Esophagus mucosa (tissue), 1 donor: ENCODE measurements at regions not wholly inside any gene's neighbourhood (a gene's known extent, or its start where the extent isn't known, plus 50 kb on each side); places are given as distances from the start of the nearest gene placed in this dataset.

Experiments used
- ATAC-seq: fragments of 200-7000 bp; cut with Tn5 transposase; one replicate; pipeline ENCODE4 v1.9.1; 2020
- donor health status: DM: yes; HTN: yes; CAD: no.

DNA sequence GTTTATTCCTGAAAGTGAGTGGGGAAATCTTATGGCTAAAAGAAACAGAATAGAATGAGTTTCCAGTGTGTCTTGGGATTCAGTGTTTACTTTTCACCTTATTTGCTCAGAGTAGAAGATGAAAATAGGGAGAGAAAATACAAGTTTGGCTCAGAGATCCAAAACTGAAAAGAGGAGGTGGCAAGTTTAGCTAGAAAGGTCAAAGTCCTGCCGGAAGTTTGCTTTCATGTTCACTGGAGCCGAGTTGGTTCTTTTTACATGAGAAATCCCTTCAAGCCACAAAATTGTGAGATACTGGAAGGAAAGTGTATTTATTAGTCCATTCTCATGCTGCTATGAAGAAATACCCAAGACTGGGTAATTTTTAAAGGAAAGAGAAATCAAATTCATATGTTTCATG lies 604.6 kb downstream of the MRPL39 start:
- no peak for ATAC-seq

DNA sequence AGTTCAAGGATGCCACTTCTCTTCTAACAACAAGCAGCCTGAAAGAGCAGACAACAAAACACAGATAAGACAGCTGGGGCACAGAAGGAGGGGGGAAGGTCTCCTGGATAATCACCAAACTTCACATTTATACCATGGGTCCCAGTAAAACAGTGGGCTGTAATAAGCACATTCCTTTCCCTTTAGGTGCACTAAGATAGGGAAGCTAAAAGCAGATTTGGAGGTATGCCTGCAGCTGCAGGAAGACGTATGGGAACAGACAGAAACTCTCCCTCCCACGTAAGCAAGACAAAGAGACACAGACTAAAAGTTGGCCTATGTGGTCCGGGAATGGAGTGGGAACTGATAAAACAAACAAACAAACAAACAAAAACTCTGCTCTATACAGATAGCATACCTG lies 612.1 kb downstream of the MRPL39 start:
- no peak for ATAC-seq

DNA sequence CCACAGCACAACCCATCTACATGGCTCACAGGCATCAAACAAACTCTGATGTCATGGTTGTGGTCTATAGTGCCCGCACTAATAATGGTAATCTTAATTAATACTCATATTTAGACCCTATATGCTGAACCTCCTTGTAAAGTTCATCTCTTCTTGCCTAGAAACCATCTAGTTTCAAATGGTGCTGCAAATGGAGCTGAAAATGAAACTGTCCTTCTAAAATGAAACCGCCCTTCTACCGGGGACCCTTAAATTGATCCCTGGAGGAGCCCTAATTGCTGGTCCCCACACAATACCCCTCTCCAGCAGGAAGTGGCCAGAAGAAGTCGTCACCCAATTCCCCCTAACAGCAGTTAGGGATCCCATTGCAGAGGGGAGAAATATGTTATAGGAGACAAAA lies 612.6 kb downstream of the MRPL39 start:
- no peak for ATAC-seq

DNA sequence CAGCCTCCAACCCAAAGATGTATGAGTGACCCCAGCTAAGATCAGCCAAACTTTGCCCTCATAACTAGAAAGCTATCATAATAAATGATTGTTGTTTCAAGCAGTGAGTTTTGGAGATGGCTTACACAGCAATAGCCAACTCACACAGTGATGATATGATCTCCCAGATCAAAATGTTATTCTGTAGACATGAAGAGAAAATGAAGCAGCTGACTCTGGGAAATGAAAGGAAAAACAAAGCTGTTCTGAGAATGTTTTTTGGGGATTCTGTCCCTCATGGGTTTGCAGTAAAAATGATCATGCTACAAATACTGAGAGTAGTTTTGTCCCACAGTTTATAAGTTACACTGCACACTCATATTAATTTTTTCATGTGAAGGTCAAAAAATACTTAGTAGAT lies 617.8 kb downstream of the MRPL39 start:
- ATAC-seq = no peak

DNA sequence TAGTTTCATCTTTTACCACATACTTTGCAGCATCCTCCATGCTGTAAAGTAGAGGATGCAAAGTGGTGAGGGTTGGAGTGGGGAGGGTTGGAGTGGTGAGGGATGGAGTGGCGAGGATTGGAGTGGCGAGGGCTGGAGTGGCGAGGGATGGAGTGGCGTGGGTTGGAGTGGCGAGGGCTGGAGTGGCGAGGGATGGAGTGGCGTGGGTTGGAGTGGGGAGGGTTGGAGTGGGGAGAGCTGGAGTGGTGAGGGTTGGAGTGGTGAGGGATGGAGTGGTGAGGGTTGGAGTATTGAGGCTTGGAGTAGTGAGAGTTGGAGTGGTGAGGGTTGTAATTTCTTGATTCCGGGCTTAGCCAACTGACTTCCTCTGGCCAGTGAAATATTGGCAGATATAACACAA lies 618.3 kb downstream of the MRPL39 start:
- no peak for ATAC-seq

DNA sequence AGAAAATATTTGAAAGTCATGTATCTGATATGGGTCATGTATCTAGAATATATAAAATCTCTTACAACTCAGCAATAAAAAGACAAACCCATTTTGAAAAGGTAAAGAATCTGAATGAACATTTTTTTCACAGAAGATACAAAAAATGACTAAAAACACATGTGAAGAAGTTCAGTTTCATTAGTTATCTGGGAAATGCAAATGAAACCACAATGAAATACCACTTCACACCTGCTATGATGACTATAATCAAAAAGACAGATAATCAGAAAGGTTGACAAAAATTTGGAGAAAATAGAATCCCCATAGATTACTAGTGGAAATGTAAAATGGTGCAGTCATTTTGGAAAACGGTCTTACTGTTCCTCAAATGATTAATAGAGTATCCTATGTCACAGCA lies 631.0 kb downstream of the MRPL39 start:
- no peak for ATAC-seq

DNA sequence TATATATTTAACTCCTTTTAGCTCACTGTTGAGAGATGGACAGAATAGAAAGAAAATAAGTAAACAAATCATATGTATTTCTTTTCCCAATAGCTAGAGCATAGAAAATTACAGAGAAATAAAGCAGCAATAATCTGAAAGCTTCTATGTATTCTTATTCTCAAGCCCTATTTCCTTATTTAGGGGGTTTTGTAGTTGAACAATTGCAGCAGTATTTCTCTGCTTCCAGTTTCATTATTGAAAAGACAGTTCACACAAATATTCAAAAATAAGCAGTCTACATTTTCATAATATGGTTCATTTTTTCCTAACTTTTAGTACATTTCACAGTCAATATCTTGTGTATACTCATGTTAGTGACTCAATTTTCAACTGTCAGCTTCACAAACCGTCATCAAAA lies 638.2 kb downstream of the MRPL39 start:
- ATAC-seq = no peak

DNA sequence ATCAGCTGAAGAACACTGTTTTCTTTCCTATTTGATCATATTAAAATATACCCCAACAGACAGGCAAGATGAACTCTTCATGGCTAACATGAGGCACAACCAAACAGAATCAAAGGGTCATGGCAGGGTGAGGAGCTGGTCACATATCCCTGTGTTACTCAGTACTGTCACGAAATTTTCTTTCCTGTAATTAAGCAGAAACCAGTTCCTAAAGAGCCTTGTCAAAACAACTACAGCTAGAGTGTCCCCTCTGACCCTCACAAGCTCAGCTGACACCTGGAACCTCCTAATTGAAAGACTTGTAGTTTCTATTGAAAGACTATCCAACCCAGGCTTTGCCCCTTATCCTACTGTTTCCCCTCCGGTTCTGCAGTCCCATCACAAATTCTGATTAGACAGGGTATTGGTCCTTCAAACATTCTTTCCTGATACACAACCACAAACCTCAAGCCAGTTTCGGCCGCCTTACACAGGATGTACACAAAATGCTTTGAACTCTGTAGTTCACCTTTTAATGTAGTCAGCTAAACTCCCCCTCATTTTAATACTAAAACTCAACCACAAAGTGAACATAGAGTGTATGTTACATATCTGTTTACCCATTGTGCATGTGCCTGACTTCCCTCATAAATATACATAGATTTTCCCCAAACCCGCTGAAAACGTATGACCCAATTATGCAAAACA lies 651.9 kb downstream of the MRPL39 start:
- peak; percentile 28 for ATAC-seq

DNA sequence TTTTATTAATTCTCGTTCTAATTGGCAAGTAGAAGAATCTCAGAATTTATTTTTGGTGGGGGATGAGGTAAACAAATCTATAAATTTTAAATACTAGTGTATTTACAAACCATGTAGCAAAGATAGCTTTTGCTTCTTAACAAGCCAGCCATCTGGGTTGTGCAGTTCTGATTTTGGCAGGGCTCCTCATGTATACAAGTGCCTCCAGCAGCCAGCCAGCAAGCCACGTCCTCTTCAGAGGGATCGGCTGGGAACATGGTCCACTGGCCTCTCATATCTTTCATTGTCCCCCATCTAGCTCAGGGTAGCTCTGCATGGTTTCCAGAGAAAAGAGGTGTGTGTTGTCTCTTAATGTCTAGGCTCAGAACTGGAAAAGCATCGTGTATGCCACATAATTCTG lies 659.1 kb downstream of the MRPL39 start:
- ATAC-seq = no peak

DNA sequence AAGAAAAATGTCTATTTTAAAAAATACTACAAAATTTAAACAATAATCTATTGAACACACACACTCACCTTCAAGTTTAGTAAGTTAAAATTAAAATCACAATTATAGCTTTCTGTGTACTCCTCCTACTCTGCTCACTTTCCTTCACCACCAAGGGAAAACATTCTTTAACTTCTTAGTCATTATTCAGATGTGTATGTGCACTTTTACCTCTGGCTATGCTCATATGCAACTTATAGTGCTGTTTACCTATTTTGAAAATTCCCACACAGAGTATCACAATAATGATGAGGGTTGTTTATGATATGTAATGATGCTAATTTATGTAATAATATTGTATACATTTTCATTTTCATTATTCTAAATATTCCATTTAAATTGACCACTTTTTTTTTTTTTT lies 661.4 kb downstream of the MRPL39 start:
- no peak for ATAC-seq

DNA sequence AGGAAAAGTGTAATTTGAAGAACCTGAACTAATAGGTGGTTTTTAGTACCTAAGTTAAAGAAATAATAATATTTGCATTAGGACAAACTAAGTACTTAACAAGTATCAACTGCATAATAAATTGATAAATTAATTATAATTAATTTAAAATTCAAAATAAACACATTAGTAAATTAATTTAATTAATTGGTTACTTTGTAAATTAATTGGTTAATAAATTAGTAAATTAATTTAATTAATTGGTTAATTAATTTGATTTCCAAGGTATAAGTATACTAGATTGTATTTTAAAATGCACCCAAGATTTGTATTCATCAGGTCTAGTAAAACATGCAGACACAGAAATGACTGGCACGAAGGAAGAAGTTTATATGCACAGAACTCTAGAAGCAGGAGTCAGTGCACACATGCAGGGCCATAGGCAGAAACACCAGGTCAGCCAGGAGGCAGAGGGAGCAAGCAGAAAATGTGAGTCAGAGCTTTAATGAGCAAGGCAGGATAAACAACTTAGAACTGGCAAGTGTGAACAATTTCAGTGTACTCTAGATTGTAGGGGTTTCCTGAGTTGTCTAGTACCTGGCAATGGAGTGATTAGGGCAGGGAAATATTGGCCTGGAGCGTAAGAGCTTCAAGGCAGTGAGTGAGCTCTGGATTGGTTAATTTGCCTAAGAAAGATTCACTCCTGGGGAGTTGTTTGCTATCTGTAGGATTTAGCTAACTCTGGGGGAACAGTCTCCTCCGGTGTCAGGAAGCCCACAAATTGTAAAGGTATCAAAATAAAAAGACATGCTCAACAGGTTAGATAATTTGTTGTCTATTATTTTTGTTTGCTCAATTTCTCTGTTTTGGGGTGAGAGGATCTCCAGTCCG lies 665.7 kb downstream of the MRPL39 start:
- ATAC-seq = peak; percentile 89

DNA sequence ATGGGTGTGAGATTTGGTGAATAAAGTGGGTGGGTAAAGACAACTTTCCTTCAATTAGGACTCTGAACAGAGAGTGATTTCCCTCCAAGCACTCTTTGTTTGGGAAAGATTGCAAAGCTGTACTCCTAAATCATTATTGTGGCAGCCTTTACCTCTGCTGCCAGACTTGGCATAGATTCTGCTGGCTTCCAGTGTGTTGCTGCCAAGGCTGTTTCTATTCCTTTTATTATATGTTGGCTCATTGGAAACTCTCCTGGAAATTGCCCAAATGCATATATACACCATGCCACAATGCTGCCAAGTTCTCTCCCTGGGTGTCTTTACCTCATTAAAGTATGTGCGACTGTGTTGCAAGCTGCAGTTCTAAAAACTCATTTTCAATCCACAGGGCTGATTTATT lies 668.0 kb downstream of the MRPL39 start:
- peak; percentile 67 for ATAC-seq

DNA sequence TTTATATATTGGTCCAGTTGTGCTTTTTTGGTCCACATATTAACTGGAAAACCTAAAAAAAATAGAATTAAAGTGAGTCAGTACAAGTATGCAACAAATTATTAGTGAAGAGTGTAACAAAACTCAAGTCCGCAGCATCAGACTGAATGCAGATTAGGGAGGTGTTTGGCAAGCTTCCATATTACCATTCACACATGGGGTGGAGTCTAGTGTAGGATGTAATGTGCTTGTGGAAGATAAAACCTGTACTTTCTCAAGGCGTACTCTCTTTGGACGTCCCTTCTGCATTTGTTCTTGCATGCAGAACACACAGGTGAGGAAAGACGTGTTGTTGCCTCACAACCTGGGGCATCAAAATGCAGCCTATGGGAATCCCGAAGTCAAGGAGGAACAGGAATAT lies 668.7 kb downstream of the MRPL39 start:
- ATAC-seq = peak; percentile 70

DNA sequence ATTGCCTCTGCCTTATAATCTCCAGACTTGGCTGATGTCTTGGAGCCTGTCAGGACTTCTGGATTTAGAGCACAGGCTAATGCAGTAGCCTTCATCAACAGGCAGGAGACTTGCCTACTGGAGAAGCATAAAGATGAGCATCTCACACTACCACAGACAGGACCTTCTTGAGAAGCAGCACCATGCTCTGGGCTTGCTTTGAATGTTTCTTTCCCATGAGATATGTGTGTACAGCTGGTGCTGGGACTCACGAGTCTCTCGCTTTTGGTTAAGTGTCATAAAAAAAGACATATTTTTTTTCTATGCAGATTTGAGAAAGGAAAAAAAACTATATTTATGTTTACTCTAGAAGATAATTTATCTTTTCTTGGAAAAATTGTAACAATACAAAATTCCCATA lies 671.3 kb downstream of the MRPL39 start:
- no peak for ATAC-seq

DNA sequence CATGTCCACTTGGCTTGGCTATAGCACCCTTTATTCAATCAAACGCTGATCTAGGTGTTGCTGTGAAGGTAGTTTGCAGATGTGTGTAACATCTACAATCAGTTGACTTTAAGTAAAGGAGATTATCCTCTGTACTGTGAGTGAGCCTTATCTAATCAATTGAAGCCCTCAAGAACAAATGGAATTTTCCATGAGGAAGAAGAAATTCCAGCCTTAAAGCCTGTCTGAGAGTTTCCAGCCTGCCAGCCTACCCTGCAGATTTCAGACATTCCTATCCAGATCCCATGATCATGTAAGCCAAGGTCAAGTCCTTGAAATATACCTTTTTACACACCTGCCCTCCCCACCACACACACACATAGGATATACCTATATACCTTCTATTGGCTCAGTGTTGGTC lies 696.7 kb downstream of the MRPL39 start:
- no peak for ATAC-seq

DNA sequence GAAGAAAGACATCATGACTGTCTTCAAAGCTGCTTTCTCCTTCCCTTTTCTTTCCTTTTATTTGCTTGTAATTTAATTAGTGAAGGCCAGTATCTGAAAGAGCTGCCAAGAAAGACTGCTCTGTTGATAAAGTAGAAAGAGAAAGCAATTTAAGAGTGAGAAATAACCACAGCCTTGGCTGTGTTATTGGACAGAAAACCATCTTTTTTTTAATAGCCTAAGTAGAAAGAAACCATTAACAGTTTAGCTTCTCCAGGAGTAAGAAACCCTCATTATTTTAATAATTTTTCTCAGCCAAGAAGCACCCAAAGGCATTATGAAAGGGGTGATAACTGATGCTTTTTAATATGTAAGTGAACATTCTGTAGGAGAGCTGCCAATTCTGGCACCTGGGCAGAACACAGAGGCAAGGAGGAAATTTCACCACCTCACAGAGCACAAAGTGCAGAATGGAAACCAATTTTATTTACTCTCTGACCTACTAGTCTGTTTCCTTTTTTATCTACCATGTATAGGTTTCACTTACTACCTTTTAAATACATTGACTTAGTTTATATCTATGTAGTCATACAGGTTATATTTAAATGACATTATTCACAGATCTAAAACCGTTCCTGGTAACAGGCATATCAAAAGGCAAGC lies 703.2 kb downstream of the MRPL39 start:
- ATAC-seq = no peak

DNA sequence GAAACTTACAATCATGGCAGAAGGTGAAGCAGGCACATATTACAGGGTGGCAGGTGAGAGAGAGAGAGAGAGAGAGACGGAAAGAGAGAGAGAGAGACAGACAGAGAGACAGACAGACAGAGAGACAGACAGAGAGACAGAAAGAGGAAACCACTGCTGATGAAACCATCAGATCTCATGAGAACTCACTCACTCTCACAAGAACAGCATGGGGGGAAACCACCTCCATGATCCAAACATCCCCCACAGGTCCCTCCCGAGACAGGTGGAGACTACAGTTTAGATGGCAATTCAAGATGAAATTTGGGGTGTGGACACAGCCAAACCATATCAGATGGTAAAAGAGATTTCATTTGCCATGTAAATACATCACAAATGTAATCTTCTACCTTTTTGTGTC lies 708.1 kb downstream of the MRPL39 start:
- no peak for ATAC-seq

DNA sequence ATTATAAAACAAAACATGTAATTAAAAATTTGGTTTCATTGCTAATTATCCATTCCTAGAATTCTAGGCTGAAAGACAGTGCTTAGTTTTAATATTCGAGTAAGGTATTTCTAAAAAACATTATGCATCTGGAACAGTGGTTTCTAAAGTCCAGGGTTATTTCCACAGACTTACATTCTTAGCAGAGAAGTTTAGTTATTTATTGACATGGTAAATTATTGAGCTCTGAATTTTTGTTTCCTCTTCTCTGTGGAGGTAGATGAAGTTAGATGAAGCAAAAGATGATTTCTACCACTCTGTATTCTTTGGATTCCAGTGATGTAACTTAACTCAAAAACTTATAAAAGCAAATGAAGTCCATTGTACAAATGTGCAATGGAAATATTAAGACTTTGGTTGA lies 709.4 kb downstream of the MRPL39 start:
- no peak for ATAC-seq

DNA sequence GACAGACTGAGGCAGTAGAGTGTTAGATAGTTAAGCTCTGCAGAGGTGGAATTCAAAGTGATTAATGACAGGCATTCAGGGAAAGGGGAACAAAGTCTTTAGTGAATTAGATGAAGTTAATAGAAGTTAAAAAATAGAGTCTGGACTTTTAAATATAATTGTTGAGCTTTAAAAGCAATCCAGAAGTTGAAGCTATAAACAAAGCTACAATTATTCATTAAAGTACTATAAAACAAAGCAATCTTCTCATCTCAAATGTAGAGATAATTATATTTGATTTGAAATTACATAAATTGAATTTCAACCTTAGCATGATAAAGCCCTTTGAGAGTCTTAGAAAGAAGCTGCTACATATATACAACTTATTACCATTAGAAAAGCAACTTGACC lies 710.6 kb downstream of the MRPL39 start:
- no peak for ATAC-seq

DNA sequence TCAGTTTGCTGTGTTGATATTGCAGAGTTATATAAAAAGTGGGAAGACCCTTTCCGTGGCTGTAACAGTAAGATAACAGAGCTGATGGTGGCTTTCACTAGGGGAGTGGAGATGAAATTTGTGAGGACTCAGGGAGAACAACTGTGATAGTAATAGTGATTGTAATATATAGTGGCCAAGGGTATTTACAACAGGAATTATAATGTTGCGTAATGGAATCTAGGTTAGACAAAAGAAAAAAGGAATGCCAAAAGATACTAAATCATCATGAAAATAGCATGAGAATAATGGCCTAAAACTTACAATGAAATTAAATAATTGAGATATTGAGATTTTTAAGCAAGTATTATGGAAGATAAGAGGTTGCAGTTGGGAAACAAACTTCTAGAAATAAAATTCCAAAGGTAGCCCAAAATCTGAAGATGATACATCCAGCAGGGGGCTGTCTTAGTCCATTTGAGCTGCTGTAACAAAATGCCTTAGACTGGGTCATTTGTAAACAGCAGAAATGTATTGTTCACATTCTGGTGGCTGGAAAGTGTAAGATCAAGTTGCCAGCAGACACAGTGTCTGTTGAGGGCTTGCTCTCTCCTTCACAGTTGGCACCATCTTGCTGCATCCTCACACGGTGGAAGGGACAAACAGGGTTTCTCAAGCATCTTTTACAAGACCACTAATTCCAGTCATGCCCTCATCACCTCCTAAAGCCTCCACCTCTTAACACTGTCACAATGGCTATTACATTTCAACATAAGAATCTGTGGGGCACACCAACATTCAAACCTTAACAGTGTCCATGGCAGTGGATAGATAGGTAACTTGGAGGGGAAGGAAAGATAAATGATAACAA lies 711.2 kb downstream of the MRPL39 start:
- ATAC-seq = peak; percentile 45

DNA sequence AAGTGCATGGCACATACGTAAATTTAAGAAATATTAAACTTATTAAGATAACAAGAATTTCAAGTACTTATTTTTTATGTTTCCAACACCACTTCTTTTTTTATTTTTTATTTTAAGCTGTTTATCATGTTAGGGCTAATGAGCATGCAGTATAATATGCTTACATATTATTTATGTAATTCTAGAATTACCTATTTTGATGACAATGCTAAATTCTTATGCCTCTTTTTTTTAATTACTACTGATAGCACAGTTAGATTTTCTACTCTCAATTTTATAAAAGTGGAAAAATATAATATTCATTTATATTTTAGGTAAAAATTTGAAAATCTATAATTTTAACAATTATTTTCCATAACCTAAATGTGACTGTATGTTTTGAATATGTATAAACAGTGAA lies 713.0 kb downstream of the MRPL39 start:
- ATAC-seq = no peak

DNA sequence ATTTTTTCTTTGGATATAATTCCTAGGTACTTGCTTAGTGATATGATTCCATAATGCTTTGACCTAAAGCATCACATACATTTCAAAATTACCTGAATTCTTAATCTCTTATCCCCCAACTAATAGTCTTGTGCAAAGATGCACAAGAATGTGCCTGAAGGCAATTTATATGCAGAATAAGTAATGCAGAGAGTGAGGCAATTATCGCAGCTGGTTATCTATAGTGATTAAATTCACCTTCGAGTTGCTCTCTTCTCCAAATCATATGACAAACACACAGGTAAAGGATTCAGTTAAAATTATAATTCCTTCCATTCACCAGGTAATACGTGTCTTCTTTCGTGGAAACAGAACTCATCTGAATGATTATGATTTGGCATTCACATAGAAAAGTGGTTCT lies 717.3 kb downstream of the MRPL39 start:
- no peak for ATAC-seq

DNA sequence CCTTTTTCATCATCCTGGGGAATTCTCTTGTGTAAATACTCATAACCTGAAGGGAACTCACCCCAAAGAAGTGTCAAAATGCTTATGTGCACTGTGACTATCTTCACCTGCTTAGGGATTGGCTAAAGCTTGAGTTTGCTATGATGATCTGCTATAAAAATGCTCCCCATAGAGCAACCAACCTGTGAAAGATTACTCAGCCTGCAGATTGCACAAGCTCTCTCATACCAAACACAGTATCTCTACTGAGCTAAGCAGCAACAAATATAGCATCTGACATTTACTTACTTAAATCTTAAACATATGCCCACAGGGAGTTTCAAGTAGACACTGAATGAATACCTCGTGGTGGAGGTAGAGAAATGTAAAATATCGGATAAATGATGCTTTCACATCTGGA lies 725.8 kb downstream of the MRPL39 start:
- ATAC-seq = no peak
